HepG2 (cell line): ENCODE measurements at regions not wholly inside any gene's neighbourhood (a gene's known extent, or its start where the extent isn't known, plus 50 kb on each side); places are given as distances from the start of the nearest gene placed in this dataset.

ENCODE experiments used
- ATAC-seq: fragments of 200-7000 bp; cut with Tn5 transposase; 3 replicates; pipeline ENCODE4 v1.9.1; 2020; ENCODE audit warnings: mild to moderate bottlenecking, moderate library complexity
- BruUV-seq: library from RNA; stranded (reverse); fragments of 400-500 nt; replicated peaks from 2 replicates; lab custom pipeline; 2021; lab: Mats Ljungman, UMichigan
- CTCF ChIA-PET: fragments of 300-600 bp; formaldehyde crosslinking; extraction: SDS; loops from one replicate; lab custom pipeline; 2021; ENCODE audit warnings: low total read pairs, inconsistent platforms, low intra/inter-chr PET ratio; lab: Yijun Ruan, JAX
- POLR2A ChIA-PET: fragments of 350-600 bp; sonication (Branson Sonifier 250); formaldehyde crosslinking; loops from one replicate; lab custom pipeline; 2020; ENCODE audit warnings: antibody characterized with exemption, inconsistent platforms; lab: Yijun Ruan, JAX
- DNase-seq: peaks from one replicate; pipeline ENCODE4 v3.0.0-alpha.2; 2015; ENCODE audit warnings: low spot score
- FAIRE-seq: peaks from 3 replicates; lab custom pipeline; 2011; peaks lifted over from hg19 to GRCh38; lab: Jason Lieb, UNC
- H2AFZ ChIP-seq: one replicate; pipeline ENCODE4 v1.6.1; 2011; ENCODE audit warnings: low read length, inconsistent platforms
- H3K27ac ChIP-seq: fragments of 300-600 bp; 3 replicates; pipeline ENCODE4 v1.8.0; 2011; ENCODE audit warnings: mixed run types, mild to moderate bottlenecking, mixed read lengths, low read length, inconsistent platforms; ENCODE audit not compliant: insufficient read depth; ENCODE audit errors: extremely low read length
- H3K27me3 ChIP-seq, 2 experiments: fragments of 200-600 bp in 1 of 2; 2 replicates in 1 of 2; 3 replicates in 1 of 2; pipeline versions ENCODE4 v1.6.0 to v1.8.0; 2011; ENCODE audit warnings: low read length in 2 of 2, mild to moderate bottlenecking in 2 of 2, moderate library complexity in 2 of 2, inconsistent platforms in 1 of 2; ENCODE audit not compliant: insufficient read depth in 2 of 2, control insufficient read depth in 1 of 2
- H3K36me3 ChIP-seq, 2 experiments: fragments of 200-600 bp in 1 of 2; replicated peaks in 1 of 2; 2 replicates in 1 of 2; 3 replicates in 1 of 2; pipeline versions ENCODE4 v1.5.1 to v1.8.0; 2011; ENCODE audit warnings: low read length in 2 of 2, inconsistent platforms in 1 of 2; ENCODE audit not compliant: insufficient read depth in 2 of 2, control insufficient read depth in 1 of 2
- H3K4me1 ChIP-seq: 2 replicates; pipeline ENCODE4 v1.5.1; 2012; ENCODE audit warnings: low read length, inconsistent platforms; ENCODE audit not compliant: insufficient read depth
- H3K4me2 ChIP-seq: 2 replicates; pipeline ENCODE4 v1.6.0; 2011; ENCODE audit warnings: low read depth, low read length, inconsistent platforms
- H3K4me3 ChIP-seq, 3 experiments: fragments of 200-600 bp in 1 of 3; sonication (generic), shearing (Covaris generic) in 1 of 3; replicated peaks in 1 of 3; 2 replicates each; pipeline ENCODE4 v1.5.1; 2011 to 2016; ENCODE audit warnings: low read length in 3 of 3, inconsistent platforms in 2 of 3, low read depth in 2 of 3, mild to moderate bottlenecking in 2 of 3, control low read depth in 1 of 3, mixed read lengths in 1 of 3; ENCODE audit not compliant: insufficient read depth in 1 of 3
- H3K79me2 ChIP-seq: one replicate; pipeline ENCODE4 v1.6.1; 2011; ENCODE audit warnings: low read length, inconsistent platforms; ENCODE audit not compliant: insufficient read depth
- H3K9ac ChIP-seq: 2 replicates; pipeline ENCODE4 v1.6.0; 2011; ENCODE audit warnings: mild to moderate bottlenecking, low read depth, low read length, inconsistent platforms; ENCODE audit not compliant: insufficient read depth
- H3K9me3 ChIP-seq: 2 replicates; pipeline ENCODE4 v1.5.1; 2012; ENCODE audit warnings: mild to moderate bottlenecking, low read length
- H4K20me1 ChIP-seq: 2 replicates; pipeline ENCODE4 v1.6.0; 2011; ENCODE audit warnings: inconsistent platforms, mild to moderate bottlenecking, low read length, moderate library complexity; ENCODE audit not compliant: insufficient read depth
- HOXD1 ChIP-seq: sonication (generic); formaldehyde crosslinking; IDR thresholded peaks from 2 replicates; pipeline ENCODE4 v1.5.0; 2020; ENCODE audit warnings: missing genetic modification reagents
- MAFF ChIP-seq: IDR thresholded peaks from 2 replicates; pipeline ENCODE4 v1.6.1; 2011; ENCODE audit warnings: low read depth, low read length, improper control_type of control experiment
- MAFK ChIP-seq, 2 experiments: IDR thresholded peaks in 1 of 2; conservative IDR thresholded peaks in 1 of 2; 2 replicates each; pipeline ENCODE4 v1.6.1; 2011; ENCODE audit warnings: improper control_type of control experiment in 2 of 2, low read length in 2 of 2
- MEIS2 ChIP-seq: sonication (generic); formaldehyde crosslinking; IDR thresholded peaks from 2 replicates; pipeline ENCODE4 v1.9.0; 2021; ENCODE audit warnings: mild to moderate bottlenecking, missing genetic modification reagents
- PBX2 ChIP-seq: IDR thresholded peaks from 2 replicates; pipeline ENCODE4 v1.6.1; 2016; ENCODE audit warnings: control low read depth
- PREB ChIP-seq: sonication (generic); formaldehyde crosslinking; IDR thresholded peaks from 2 replicates; pipeline ENCODE4 v1.4.0; 2020; ENCODE audit warnings: missing genetic modification reagents
- TFDP1 ChIP-seq: IDR thresholded peaks from 2 replicates; pipeline ENCODE4 v1.6.1; 2016; ENCODE audit warnings: missing compliant biosample characterization, missing genetic modification reagents, borderline replicate concordance
- ZNF501 ChIP-seq: sonication (generic); formaldehyde crosslinking; IDR thresholded peaks from 2 replicates; pipeline ENCODE4 v1.5.1; 2020; ENCODE audit warnings: mild to moderate bottlenecking, moderate library complexity, missing genetic modification reagents
- ZNF883 ChIP-seq: sonication (generic); formaldehyde crosslinking; IDR thresholded peaks from 2 replicates; pipeline ENCODE4 v1.5.1; 2020; ENCODE audit warnings: mild to moderate bottlenecking, missing genetic modification reagents; ENCODE audit errors: not compliant biosample characterization
- WGBS: methylation state at CpG from one replicate; pipeline ENCODE4 v1.1.6; 2017; ENCODE audit warnings: low lambda C conversion rate; 5-methylcytosine and 5-hydroxymethylcytosine counted together
- in situ Hi-C: cut with HindIII; loops from 2 replicates; pipeline ENCODE4 v1.10.0; 2017; ENCODE audit warnings: low pct_unique_long_range_greater_than_20kb; ENCODE audit not compliant: extremely low pct_ligation_motif_present
- intact Hi-C: fragments of 100-400 bp; cut with micrococcal nuclease; formaldehyde crosslinking; loops from one replicate; pipeline ENCODE4 v1.10.0; 2022; ENCODE audit not compliant: unreplicated experiment

- in situ Hi-C loops: no loop called here
- no TSS peak for BruUV-seq
- H4K20me1 ChIP-seq: no peaks in the 10 kb centered on the region
- ATAC-seq (no peak), DNase-seq (no peak), FAIRE-seq (no peak)
- H3K36me3 ChIP-seq: no peaks in the 10 kb centered on the region
- H3K4me2 ChIP-seq: no peak overlapping the region
- H3K9me3 ChIP-seq: no peaks in the 10 kb centered on the region
- ChIA-PET POLR2A (no interaction called here), CTCF (no interaction called here)
- no peaks in the 10 kb centered on the region for H3K79me2 ChIP-seq
- H3K9ac ChIP-seq: no peak overlapping the region
- H3K4me3 ChIP-seq: no peak overlapping the region
- H3K27ac ChIP-seq: no peak overlapping the region
- 3% methylated on average over 8 of the region's 10 CpGs for WGBS
- no peaks in the 10 kb centered on the region for H3K4me1 ChIP-seq
- H2AFZ ChIP-seq: no peak overlapping the region
- H3K27me3 ChIP-seq: no peaks in the 10 kb centered on the region
- intact Hi-C loops: no loop called here
- TF ChIP-seq PBX2 (CRISPR knock-in tag): no peak
- no peak for TF ChIP-seq MEIS2
- no peak for TF ChIP-seq ZNF883 (CRISPR knock-in tag)
- TF ChIP-seq HOXD1 (CRISPR knock-in tag): no peak
- TF ChIP-seq MAFK (conservative IDR thresholded peaks at IDR 0.05 in 1 of 2, IDR thresholded peaks at IDR 0.05 in 1 of 2; ENCODE audit: low read length in 2 of 2): peak; percentile 84 to 90
- TF ChIP-seq ZNF501 (CRISPR knock-in tag): no peak
- no peak for TF ChIP-seq PREB
- TF ChIP-seq MAFF: peak; percentile 82
- TF ChIP-seq TFDP1 (CRISPR knock-in tag): no peak
These were observed 191.0 kb downstream of the SATB1 start for GRCh38 chr3:18233987-18234716.
